ENCODE measurements at regions not wholly inside any gene's neighbourhood (a gene's known extent, or its start where the extent isn't known, plus 50 kb on each side); places are given as distances from the start of the nearest gene placed in this dataset.

DNA sequence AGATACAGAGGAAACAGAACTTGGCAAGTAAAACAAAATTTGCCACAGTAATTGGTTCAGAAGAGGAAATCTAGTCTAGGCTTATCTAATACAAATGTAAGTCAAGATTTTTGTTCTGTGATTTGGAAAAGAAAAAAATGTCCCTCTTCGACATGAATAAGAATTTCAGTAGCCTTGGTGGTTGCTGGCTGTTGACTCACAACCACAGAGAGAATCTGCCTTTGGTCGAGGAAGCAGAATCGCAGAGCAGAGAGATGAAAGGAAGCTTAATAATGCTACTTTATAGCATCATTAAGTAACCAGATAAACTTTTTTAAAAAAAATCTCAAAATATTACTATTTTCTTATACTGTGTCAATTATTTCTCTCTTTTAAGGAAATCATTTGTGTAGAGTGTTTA, 1096.6 kb downstream of the FLRT2 start:
- H2AFZ ChIP-seq (replicated peaks; ENCODE audit: low read length, poor library complexity): no peak overlapping the region
- no peak for TF ChIP-seq POLR2A (IDR thresholded peaks at IDR 0.05; ENCODE audit: low read depth, low read length)
- TF ChIP-seq, protein P1, sequence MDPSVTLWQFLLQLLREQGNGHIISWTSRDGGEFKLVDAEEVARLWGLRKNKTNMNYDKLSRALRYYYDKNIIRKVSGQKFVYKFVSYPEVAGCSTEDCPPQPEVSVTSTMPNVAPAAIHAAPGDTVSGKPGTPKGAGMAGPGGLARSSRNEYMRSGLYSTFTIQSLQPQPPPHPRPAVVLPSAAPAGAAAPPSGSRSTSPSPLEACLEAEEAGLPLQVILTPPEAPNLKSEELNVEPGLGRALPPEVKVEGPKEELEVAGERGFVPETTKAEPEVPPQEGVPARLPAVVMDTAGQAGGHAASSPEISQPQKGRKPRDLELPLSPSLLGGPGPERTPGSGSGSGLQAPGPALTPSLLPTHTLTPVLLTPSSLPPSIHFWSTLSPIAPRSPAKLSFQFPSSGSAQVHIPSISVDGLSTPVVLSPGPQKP (IDR thresholded peaks at IDR 0.05; ENCODE audit: borderline replicate concordance, low read depth, low read length): no peak
- TF ChIP-seq RCOR1 (IDR thresholded peaks at IDR 0.05; ENCODE audit: insufficient replicate concordance, low read length): no peak
- TF ChIP-seq RFX5 (IDR thresholded peaks at IDR 0.05; ENCODE audit: low read depth, low read length): no peak
- no peaks in the 10 kb centered on the region for H3K27me3 ChIP-seq (ENCODE audit: control insufficient read depth, insufficient read depth, low read length)
- no peak overlapping the region for H2BK120ac ChIP-seq (ENCODE audit: low read depth, low read length)
- no peaks in the 10 kb centered on the region for H3K36me3 ChIP-seq (ENCODE audit: control insufficient read depth, insufficient read depth, low read length)
- BruUV-seq (replicated peaks): no TSS peak
- no peaks in the 10 kb centered on the region for H3K79me1 ChIP-seq (ENCODE audit: low read depth in 1 of 2, low read length in 2 of 2)
- H3K18ac ChIP-seq (ENCODE audit: low read depth, low read length): no peak overlapping the region
- H3K4me2 ChIP-seq (ENCODE audit: low read depth, low read length): no peak overlapping the region
- in situ Hi-C loops (cut with MboI; ENCODE audit: low sequenced_read_pairs) (no loop called here), intact Hi-C loops (cut with micrococcal nuclease) (no loop called here), dilution Hi-C loops (cut with HindIII; ENCODE audit: low sequenced_read_pairs, unreplicated experiment) (no loop called here)
- no peak overlapping the region for H3K56ac ChIP-seq (ENCODE audit: extremely low read depth, insufficient read depth, low read length)
- H4K5ac ChIP-seq (ENCODE audit: low read depth, low read length): no peak overlapping the region
- no peak overlapping the region for H3K9ac ChIP-seq (ENCODE audit: low read depth, low read length)
- ChIA-PET POLR2A (ENCODE audit: unreplicated experiment) (no interaction called here), CTCF (no interaction called here)
- peaks cover 4% of the 10 kb centered on the region; the same call in 1 of the 2 replicates for H3K9me3 ChIP-seq (ENCODE audit: control insufficient read depth, insufficient read depth, low read length)
- H3K27ac ChIP-seq (ENCODE audit: insufficient read depth, low read length): no peak overlapping the region
- no peak overlapping the region for H2BK20ac ChIP-seq (ENCODE audit: low read depth, low read length)
- DNase-seq: peak; percentile 55
- H3K4me1 ChIP-seq (ENCODE audit: control insufficient read depth, insufficient read depth, low read length): no peaks in the 10 kb centered on the region
- ATAC-seq (ENCODE audit: low read depth): no peak
- no peak overlapping the region for H3K14ac ChIP-seq (replicated peaks; ENCODE audit: low read depth, low read length)
- H4K8ac ChIP-seq (ENCODE audit: low read depth in 2 of 2, low read length in 2 of 2): no peak overlapping the region
- H3K23ac ChIP-seq (ENCODE audit: low read depth, low read length): no peak overlapping the region
- no peak overlapping the region for H2BK5ac ChIP-seq (ENCODE audit: low read depth, low read length, poor library complexity, severe bottlenecking)
- H3K4me3 ChIP-seq (ENCODE audit: insufficient read depth, low read depth, low read length): no peak overlapping the region
- no peak overlapping the region for H4K91ac ChIP-seq (ENCODE audit: insufficient read depth, low read depth, low read length)
- H2AK9ac ChIP-seq (replicated peaks; ENCODE audit: low read depth, low read length, poor library complexity): no peak overlapping the region
- H2AK5ac ChIP-seq (ENCODE audit: low read depth, low read length): no peak overlapping the region
- whole genome bisulfite sequencing, 2 experiments (ENCODE audit: extremely low coverage in 2 of 2, insufficient read length in 1 of 2): no CpG with 5 or more reads among the region's 3 CpGs
- H2BK15ac ChIP-seq (ENCODE audit: low read depth, low read length): no peak overlapping the region
- no peaks in the 10 kb centered on the region for H4K20me1 ChIP-seq (ENCODE audit: insufficient read depth, low read length)
- no peak overlapping the region for H3K4ac ChIP-seq (ENCODE audit: low read depth, low read length)
- no peaks in the 10 kb centered on the region for H3K9me1 ChIP-seq (ENCODE audit: insufficient read depth, low read length)

All from IMR-90 (cell line).